ENCODE measurements at regions not wholly inside any gene's neighbourhood (a gene's known extent, or its start where the extent isn't known, plus 50 kb on each side); places are given as distances from the start of the nearest gene placed in this dataset.

GRCh38 chr12:116629480-116629879, 70.3 kb downstream of the MAP1LC3B2 start (continued):
- TF ChIP-seq CHD7 (IDR thresholded peaks at IDR 0.05; ENCODE audit: insufficient replicate concordance, low read length) (no peak), SIN3A (conservative IDR thresholded peaks at IDR 0.05 in 1 of 2, IDR thresholded peaks at IDR 0.05 in 1 of 2; ENCODE audit: low read depth in 1 of 2, low read length in 2 of 2) (no peak), CBX8 (IDR thresholded peaks at IDR 0.05; ENCODE audit: borderline replicate concordance, low read depth, low read length) (no peak), SIRT6 (IDR thresholded peaks at IDR 0.05; ENCODE audit: low read length) (no peak), RAD21 (IDR thresholded peaks at IDR 0.05 in 1 of 2, conservative IDR thresholded peaks at IDR 0.05 in 1 of 2; ENCODE audit: low read depth in 2 of 2, low read length in 2 of 2) (no peak), YY1 (IDR thresholded peaks at IDR 0.05; ENCODE audit: low read depth, low read length) (no peak), GABPA (IDR thresholded peaks at IDR 0.05; ENCODE audit: borderline replicate concordance, insufficient read depth, low read length) (no peak), NANOG (IDR thresholded peaks at IDR 0.05; ENCODE audit: insufficient read depth, low read depth, low read length, poor library complexity, severe bottlenecking) (no peak), SRF (IDR thresholded peaks at IDR 0.05; ENCODE audit: low read depth, low read length) (no peak)

Measured in H1 (cell line).